GM12878 (cell line): ENCODE measurements at regions not wholly inside any gene's neighbourhood (a gene's known extent, or its start where the extent isn't known, plus 50 kb on each side); places are given as distances from the start of the nearest gene placed in this dataset.

Experiments
- ATAC-seq: fragments of 200-7000 bp; cut with Tn5 transposase; 3 replicates; pipeline ENCODE4 v1.9.1; 2020; ENCODE audit warnings: mild to moderate bottlenecking, moderate library complexity
- BruUV-seq: library from RNA; stranded (reverse); fragments of 400-500 nt; replicated peaks from 2 replicates; lab custom pipeline; 2021; lab: Mats Ljungman, UMichigan
- CTCF ChIA-PET: fragments of 300-600 bp; sonication (Branson Sonifier 250); formaldehyde crosslinking; extraction: SDS; loops from one replicate; lab custom pipeline; 2021; ENCODE audit warnings: inconsistent platforms; lab: Yijun Ruan, JAX
- POLR2A ChIA-PET: fragments of 350-600 bp; formaldehyde crosslinking; extraction: SDS; loops from one replicate; lab custom pipeline; 2021; ENCODE audit warnings: inconsistent platforms; lab: Charles Lee
- RAD21 ChIA-PET: fragments of 300-600 bp; sonication (Branson Sonifier 250); formaldehyde crosslinking; loops from one replicate; lab custom pipeline; 2023; ENCODE audit warnings: antibody characterized with exemption; ENCODE audit not compliant: unreplicated experiment; lab: Charles Lee
- SMC1A ChIA-PET: fragments of 300-600 bp; sonication (Branson Sonifier 250); formaldehyde crosslinking; loops from one replicate; lab custom pipeline; 2023; ENCODE audit not compliant: unreplicated experiment, uncharacterized antibody; lab: Charles Lee
- DNase-seq: peaks from one replicate; pipeline ENCODE4 v3.0.0-alpha.2; 2011; ENCODE audit warnings: low read depth, low spot score
- FAIRE-seq: peaks from 3 replicates; lab custom pipeline; 2011; peaks lifted over from hg19 to GRCh38; lab: Jason Lieb, UNC
- H2AFZ ChIP-seq: 2 replicates; pipeline ENCODE4 v1.6.0; 2011; ENCODE audit warnings: low read depth, low read length, control low read depth; ENCODE audit not compliant: control insufficient read depth
- H3K27ac ChIP-seq: 2 replicates; pipeline ENCODE4 v1.5.1; 2011; ENCODE audit warnings: control low read depth; ENCODE audit not compliant: control insufficient read depth, insufficient read depth
- H3K27me3 ChIP-seq, 2 experiments: replicated peaks in 1 of 2; 2 replicates each; pipeline versions ENCODE4 v1.6.0 to v1.6.1; 2011; ENCODE audit warnings: low read length in 1 of 2; ENCODE audit not compliant: control insufficient read depth in 2 of 2, insufficient read depth in 2 of 2
- H3K36me3 ChIP-seq, 2 experiments: 2 replicates each; pipeline ENCODE4 v1.5.1; 2011; ENCODE audit warnings: low read length in 1 of 2; ENCODE audit not compliant: control insufficient read depth in 2 of 2, insufficient read depth in 2 of 2
- H3K4me1 ChIP-seq: 2 replicates; pipeline ENCODE4 v1.6.1; 2011; ENCODE audit warnings: mild to moderate bottlenecking, low read length, moderate library complexity, mixed read lengths; ENCODE audit not compliant: control insufficient read depth, insufficient read depth
- H3K4me2 ChIP-seq: 2 replicates; pipeline ENCODE4 v1.6.0; 2011; ENCODE audit warnings: control low read depth; ENCODE audit not compliant: control insufficient read depth, insufficient read depth
- H3K4me3 ChIP-seq: fragments of 200-600 bp; sonication (generic); 2 replicates; pipeline ENCODE4 v1.5.1; 2016
- H3K79me2 ChIP-seq: 2 replicates; pipeline ENCODE4 v1.6.0; 2011; ENCODE audit warnings: low read length; ENCODE audit not compliant: control insufficient read depth, insufficient read depth
- H3K9ac ChIP-seq: 2 replicates; pipeline ENCODE4 v1.8.0; 2011; ENCODE audit warnings: low read length, control low read depth, mixed read lengths; ENCODE audit not compliant: control insufficient read depth, insufficient read depth
- H3K9me3 ChIP-seq: replicated peaks from 3 replicates; pipeline ENCODE4 v1.5.1; 2011; ENCODE audit warnings: mild to moderate bottlenecking, low read length; ENCODE audit not compliant: control insufficient read depth, insufficient read depth
- H4K20me1 ChIP-seq: 2 replicates; pipeline ENCODE4 v1.6.0; 2011; ENCODE audit not compliant: control insufficient read depth, insufficient read depth
- BMI1 ChIP-seq: fragments of 450-650 bp; IDR thresholded peaks from 2 replicates; pipeline ENCODE4 v1.6.1; 2016; ENCODE audit warnings: mild to moderate bottlenecking, moderate library complexity, borderline replicate concordance
- HCFC1 ChIP-seq: fragments of 150-350 bp; IDR thresholded peaks from 2 replicates; pipeline ENCODE4 v1.6.1; 2014; ENCODE audit warnings: low read length
- LARP7 ChIP-seq: fragments of 450-650 bp; IDR thresholded peaks from 2 replicates; pipeline ENCODE4 v1.6.1; 2017; ENCODE audit warnings: mild to moderate bottlenecking
- MLLT1 ChIP-seq: fragments of 450-650 bp; IDR thresholded peaks from 2 replicates; pipeline ENCODE4 v1.6.1; 2016; ENCODE audit warnings: mild to moderate bottlenecking
- NFXL1 ChIP-seq: fragments of 450-650 bp; IDR thresholded peaks from 2 replicates; pipeline ENCODE4 v1.6.1; 2017; ENCODE audit warnings: antibody characterized with exemption, mild to moderate bottlenecking, borderline replicate concordance
- NR2C2 ChIP-seq: IDR thresholded peaks from 2 replicates; pipeline ENCODE4 v1.6.1; 2011; ENCODE audit warnings: borderline replicate concordance, low read depth; ENCODE audit not compliant: control insufficient read depth, insufficient read length
- PAX5 ChIP-seq: IDR thresholded peaks from 2 replicates; pipeline ENCODE4 v1.6.1; 2011; ENCODE audit warnings: low read depth, low read length, borderline replicate concordance
- POLR2AphosphoS5 ChIP-seq: IDR thresholded peaks from 2 replicates; pipeline ENCODE4 v1.6.1; 2011; ENCODE audit warnings: mild to moderate bottlenecking, low read length, inconsistent platforms
- RB1 ChIP-seq: fragments of 450-650 bp; formaldehyde crosslinking; IDR thresholded peaks from 2 replicates; pipeline ENCODE4 v1.6.1; 2017; ENCODE audit warnings: mild to moderate bottlenecking, borderline replicate concordance
- REST ChIP-seq: IDR thresholded peaks from 2 replicates; pipeline ENCODE4 v1.6.1; 2012; ENCODE audit warnings: mild to moderate bottlenecking, low read depth, low read length
- SIN3A ChIP-seq: IDR thresholded peaks from 2 replicates; pipeline ENCODE4 v1.6.1; 2012; ENCODE audit warnings: low read depth, low read length, improper control_type of control experiment
- USF1 ChIP-seq: IDR thresholded peaks from 2 replicates; pipeline ENCODE4 v1.6.1; 2011; ENCODE audit warnings: borderline replicate concordance, low read depth, mild to moderate bottlenecking, moderate library complexity, mixed read lengths, low read length; ENCODE audit not compliant: insufficient read depth; ENCODE audit errors: extremely low read length
- ZBTB4 ChIP-seq: fragments of 450-650 bp; formaldehyde crosslinking; IDR thresholded peaks from 2 replicates; pipeline ENCODE4 v1.4.0; 2022; ENCODE audit warnings: mild to moderate bottlenecking, moderate library complexity
- ZNF274 ChIP-seq: IDR thresholded peaks from one replicate; pipeline ENCODE4 v1.8.0; 2011; ENCODE audit not compliant: insufficient read length, insufficient read depth
- WGBS: methylation state at CpG from one replicate; pipeline ENCODE4 v1.1.6; 2016; ENCODE audit warnings: low lambda C conversion rate; ENCODE audit not compliant: insufficient replicate concordance, insufficient coverage; ENCODE audit errors: missing lambda C conversion rate; 5-methylcytosine and 5-hydroxymethylcytosine counted together
- in situ Hi-C: fragments of 300-500 bp; cut with MboI; formaldehyde crosslinking; loops from 9 replicates; pipeline ENCODE4 v1.14.3; 2018; ENCODE audit warnings: mixed read lengths
- intact Hi-C: fragments of 100-400 bp; cut with micrococcal nuclease; formaldehyde crosslinking; loops from one replicate; pipeline ENCODE4 v1.14.2; 2022; ENCODE audit not compliant: unreplicated experiment

GRCh38 chr6:120873125-120873865 is 461.0 kb downstream of the TBC1D32 start (continued):
- TF ChIP-seq LARP7 = no peak
- no peak for TF ChIP-seq MLLT1

GRCh38 chr6:120872262-120872578 is 462.1 kb downstream of the TBC1D32 start:
- no TSS peak for BruUV-seq
- H4K20me1 ChIP-seq = no peaks in the 10 kb centered on the region
- H3K4me2 ChIP-seq = no peak overlapping the region
- H3K9ac ChIP-seq = no peak overlapping the region
- no peaks in the 10 kb centered on the region for H3K27me3 ChIP-seq
- intact Hi-C loops (no loop called here), in situ Hi-C loops (no loop called here)
- CTCF ChIA-PET = no interaction called here
- H2AFZ ChIP-seq = no peak overlapping the region
- no peak for FAIRE-seq
- H3K4me1 ChIP-seq = no peaks in the 10 kb centered on the region
- 24% methylated on average over 10 of the region's 10 CpGs for WGBS
- no peak for DNase-seq
- SMC1A ChIA-PET = no interaction called here
- no peaks in the 10 kb centered on the region for H3K9me3 ChIP-seq
- RAD21 ChIA-PET = no interaction called here
- POLR2A ChIA-PET = no interaction called here
- ATAC-seq = no peak
- no peaks in the 10 kb centered on the region for H3K79me2 ChIP-seq
- no peak overlapping the region for H3K4me3 ChIP-seq
- no peak overlapping the region for H3K27ac ChIP-seq
- H3K36me3 ChIP-seq = no peaks in the 10 kb centered on the region
- no peak for TF ChIP-seq RB1
- TF ChIP-seq ZBTB4 (CRISPR knock-in tag) = no peak
- TF ChIP-seq BMI1 = no peak
- TF ChIP-seq REST = no peak
- no peak for TF ChIP-seq POLR2AphosphoS5
- TF ChIP-seq ZNF274 = no peak
- TF ChIP-seq SIN3A = no peak
- TF ChIP-seq PAX5 = no peak
- TF ChIP-seq HCFC1 = no peak
- no peak for TF ChIP-seq NFXL1
- no peak for TF ChIP-seq NR2C2
- TF ChIP-seq USF1 = no peak
